ENCODE measurements at regions not wholly inside any gene's neighbourhood (a gene's known extent, or its start where the extent isn't known, plus 50 kb on each side); places are given as distances from the start of the nearest gene placed in this dataset.

GRCh38 chr11:19463976-19464375, 223.2 kb upstream of the E2F8 start:
- Histone ChIP-seq H3K79me2 (ENCODE audit: control insufficient read depth, insufficient read depth, low read length) (no peaks in the 10 kb centered on the region), H2AFZ (ENCODE audit: control insufficient read depth, low read depth, low read length) (no peak overlapping the region), H3K9ac (ENCODE audit: control insufficient read depth, insufficient read depth, low read length) (no peak overlapping the region), H4K20me1 (ENCODE audit: control insufficient read depth, insufficient read depth) (no peaks in the 10 kb centered on the region), H3K4me1 (ENCODE audit: control insufficient read depth, insufficient read depth, low read length) (no peaks in the 10 kb centered on the region), H3K27me3 (replicated peaks in 1 of 2; ENCODE audit: control insufficient read depth in 2 of 2, insufficient read depth in 2 of 2, low read length in 1 of 2) (no peaks in the 10 kb centered on the region; a peak in 1 of 4 replicates), H3K4me3 (no peak overlapping the region), H3K27ac (ENCODE audit: control insufficient read depth, insufficient read depth) (no peak overlapping the region), H3K36me3 (ENCODE audit: control insufficient read depth in 2 of 2, insufficient read depth in 2 of 2, low read length in 1 of 2) (no peaks in the 10 kb centered on the region), H3K9me3 (replicated peaks; ENCODE audit: control insufficient read depth, insufficient read depth, low read length) (no peaks in the 10 kb centered on the region), H3K4me2 (ENCODE audit: control insufficient read depth, insufficient read depth) (no peak overlapping the region)
- ChIA-PET POLR2A (interaction anchor here (1.5 kb wide), 1 partner anchor 16 kb away, joined by 4 read pairs; no protein-coding TSS in a partner anchor), CTCF (no interaction called here), SMC1A (ENCODE audit: uncharacterized antibody, unreplicated experiment) (interaction anchor here (1.1 to 6.0 kb wide), 5 partner anchors 11 to 86 kb away, joined by 3 to 39 read pairs (median 4); no protein-coding TSS in a partner anchor), RAD21 (ENCODE audit: unreplicated experiment) (no interaction called here)
- TF ChIP-seq IRF5 (IDR thresholded peaks at IDR 0.05; ENCODE audit: borderline replicate concordance), result no peak
- intact Hi-C loops (cut with micrococcal nuclease; ENCODE audit: unreplicated experiment), result no loop called here
- ATAC-seq (no peak), DNase-seq (ENCODE audit: low read depth, low spot score) (no peak), FAIRE-seq (no peak)
- WGBS (ENCODE audit: insufficient coverage, insufficient replicate concordance, low lambda C conversion rate, missing lambda C conversion rate), result 57% methylated on average over 7 of the region's 7 CpGs
- BruUV-seq (replicated peaks), result no TSS peak
- in situ Hi-C loops (cut with MboI), result no loop called here

DNA sequence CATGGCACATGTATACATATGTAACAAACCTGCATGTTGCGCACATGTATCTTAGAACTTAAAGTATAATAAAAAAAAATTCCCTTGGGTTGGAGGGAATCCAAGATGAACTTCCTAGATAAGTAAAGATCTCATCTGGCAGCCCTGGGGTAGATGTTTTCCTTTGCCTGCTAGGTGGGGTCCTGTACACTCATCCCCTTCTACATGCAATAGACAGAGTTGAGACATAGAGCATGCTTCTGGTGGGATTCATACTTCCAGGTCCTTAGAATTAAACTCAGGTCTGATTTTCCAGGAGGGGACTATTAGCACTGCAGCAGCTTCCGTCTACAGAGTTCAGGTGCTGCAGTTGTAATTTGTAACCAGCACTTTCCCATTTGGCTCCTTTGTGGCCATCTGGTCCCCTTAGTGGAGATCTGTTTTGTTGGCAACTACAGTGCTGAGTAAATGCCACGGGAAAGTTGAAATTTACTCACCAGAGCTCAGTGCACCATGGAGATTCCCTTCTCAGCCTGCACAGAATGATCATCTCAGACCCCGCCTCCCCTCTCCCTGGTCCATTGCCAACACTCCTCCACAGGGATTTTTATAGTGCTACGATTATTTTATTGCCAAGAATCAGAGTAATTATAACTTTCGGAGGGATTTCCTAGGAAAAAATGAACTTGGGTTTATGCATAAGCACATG, 220.1 kb upstream of the E2F8 start:
- 64% methylated on average over 6 of the region's 6 CpGs for WGBS (ENCODE audit: insufficient coverage, insufficient replicate concordance, low lambda C conversion rate, missing lambda C conversion rate)
- ChIA-PET RAD21 (ENCODE audit: unreplicated experiment) (no interaction called here), SMC1A (ENCODE audit: uncharacterized antibody, unreplicated experiment) (interaction anchor here (6.0 kb wide), 1 partner anchor 14 kb away, joined by 39 read pairs; no protein-coding TSS in a partner anchor), POLR2A (no interaction called here), CTCF (interaction anchor here (1.3 to 1.7 kb wide), 2 partner anchors 14 to 18 kb away, joined by 3 to 4 read pairs; no protein-coding TSS in a partner anchor)
- Histone ChIP-seq H4K20me1 (ENCODE audit: control insufficient read depth, insufficient read depth) (no peaks in the 10 kb centered on the region), H3K36me3 (ENCODE audit: control insufficient read depth in 2 of 2, insufficient read depth in 2 of 2, low read length in 1 of 2) (no peaks in the 10 kb centered on the region), H3K79me2 (ENCODE audit: control insufficient read depth, insufficient read depth, low read length) (no peaks in the 10 kb centered on the region), H2AFZ (ENCODE audit: control insufficient read depth, low read depth, low read length) (no peak overlapping the region), H3K9me3 (replicated peaks; ENCODE audit: control insufficient read depth, insufficient read depth, low read length) (no peaks in the 10 kb centered on the region), H3K27ac (ENCODE audit: control insufficient read depth, insufficient read depth) (no peak overlapping the region), H3K9ac (ENCODE audit: control insufficient read depth, insufficient read depth, low read length) (no peak overlapping the region), H3K4me1 (ENCODE audit: control insufficient read depth, insufficient read depth, low read length) (no peaks in the 10 kb centered on the region), H3K4me3 (no peak overlapping the region), H3K27me3 (replicated peaks in 1 of 2; ENCODE audit: control insufficient read depth in 2 of 2, insufficient read depth in 2 of 2, low read length in 1 of 2) (no peaks in the 10 kb centered on the region), H3K4me2 (ENCODE audit: control insufficient read depth, insufficient read depth) (no peak overlapping the region)
- intact Hi-C loops (cut with micrococcal nuclease; ENCODE audit: unreplicated experiment), result no loop called here
- no TSS peak for BruUV-seq (replicated peaks)
- DNase-seq (ENCODE audit: low read depth, low spot score) (no peak), FAIRE-seq (no peak), ATAC-seq (no peak)
- TF ChIP-seq CEBPB (IDR thresholded peaks at IDR 0.05; ENCODE audit: borderline replicate concordance in 1 of 2, low read depth in 2 of 2, low read length in 2 of 2) (no peak), ZNF217 (IDR thresholded peaks at IDR 0.05) (no peak), ATF3 (IDR thresholded peaks at IDR 0.05; ENCODE audit: borderline replicate concordance, extremely low read depth, low read depth, low read length) (no peak), BHLHE40 (IDR thresholded peaks at IDR 0.05; ENCODE audit: borderline replicate concordance in 1 of 2, low read depth in 2 of 2, low read length in 1 of 2) (no peak), USF1 (IDR thresholded peaks at IDR 0.05; ENCODE audit: borderline replicate concordance, extremely low read length, insufficient read depth, low read depth, low read length) (no peak), ZBTB4 (CRISPR knock-in tag; IDR thresholded peaks at IDR 0.05) (no peak), FOS (IDR thresholded peaks at IDR 0.05; ENCODE audit: borderline replicate concordance, extremely low read depth, insufficient read length) (no peak), CHD1 (IDR thresholded peaks at IDR 0.05; ENCODE audit: low read depth, low read length) (no peak)
- in situ Hi-C loops (cut with MboI), result no loop called here

Data from GM12878 (cell line).